CD4-positive, CD25-positive, alpha-beta regulatory T cell (primary cell): ENCODE measurements at regions not wholly inside any gene's neighbourhood (a gene's known extent, or its start where the extent isn't known, plus 50 kb on each side); places are given as distances from the start of the nearest gene placed in this dataset.

Experiments
- ATAC-seq, 2 donors: fragments of 150-1000 bp; cut with Tn5 transposase; one replicate each; pipeline ENCODE4 v1.10.0; 2021; ENCODE audit warnings: low read depth in 2 of 2, moderate number of reproducible peaks in 2 of 2, moderate library complexity in 1 of 2
- DNase-seq, 3 donors: peaks; one replicate each; pipeline versions ENCODE4 v3.0.0 to v3.0.0-alpha.2; 2012 to 2022; ENCODE audit warnings: mixed read lengths in 1 of 3
- H3K27ac ChIP-seq: one replicate; pipeline ENCODE4 v1.7.0; 2013; ENCODE audit warnings: mild to moderate bottlenecking, low read length; ENCODE audit not compliant: insufficient read depth, poor library complexity, severe bottlenecking
- H3K27me3 ChIP-seq: one replicate; pipeline ENCODE4 v1.7.0; 2013; ENCODE audit warnings: low read length; ENCODE audit not compliant: control insufficient read depth, insufficient read depth
- H3K36me3 ChIP-seq: one replicate; pipeline ENCODE4 v1.7.0; 2013; ENCODE audit warnings: mild to moderate bottlenecking, low read length, moderate library complexity; ENCODE audit not compliant: control insufficient read depth, insufficient read depth
- H3K4me1 ChIP-seq: 2 replicates; pipeline ENCODE4 v1.7.0; 2013; ENCODE audit warnings: mild to moderate bottlenecking, low read length; ENCODE audit not compliant: insufficient read depth, control insufficient read depth, poor library complexity, severe bottlenecking
- H3K4me3 ChIP-seq: one replicate; pipeline ENCODE4 v1.7.0; 2013; ENCODE audit warnings: low read depth, mild to moderate bottlenecking, low read length, moderate library complexity
- H3K9me3 ChIP-seq, 2 experiments: 1 replicate in 1 of 2; 2 replicates in 1 of 2; pipeline ENCODE4 v1.7.0; 2013; ENCODE audit warnings: low read length in 2 of 2, mild to moderate bottlenecking in 1 of 2, moderate library complexity in 1 of 2; ENCODE audit not compliant: control insufficient read depth in 2 of 2
- H3K27ac Mint-ChIP-seq, 3 donors: one replicate each; pipeline ENCODE4 v1.8.0; 2020 to 2022; ENCODE audit warnings: mild to moderate bottlenecking in 3 of 3, mixed read lengths in 3 of 3, moderate library complexity in 2 of 3
- H3K27me3 Mint-ChIP-seq: one replicate; pipeline ENCODE4 v1.8.0; 2022; ENCODE audit warnings: mild to moderate bottlenecking, mixed read lengths
- H3K36me3 Mint-ChIP-seq: one replicate; pipeline ENCODE4 v1.8.0; 2020; ENCODE audit warnings: mixed read lengths
- H3K4me1 Mint-ChIP-seq, 4 donors: one replicate each; pipeline ENCODE4 v1.8.0; 2020 to 2022; ENCODE audit warnings: mixed read lengths in 4 of 4, mild to moderate bottlenecking in 1 of 4
- H3K4me3 Mint-ChIP-seq, 4 donors: one replicate each; pipeline ENCODE4 v1.8.0; 2020 to 2022; ENCODE audit warnings: mild to moderate bottlenecking in 4 of 4, mixed read lengths in 4 of 4, moderate library complexity in 3 of 4
- H3K9me3 Mint-ChIP-seq, 7 donors: one replicate each; pipeline ENCODE4 v1.8.0; 2020 to 2022; ENCODE audit warnings: mixed read lengths in 7 of 7, mild to moderate bottlenecking in 3 of 7, moderate library complexity in 2 of 7

DNA sequence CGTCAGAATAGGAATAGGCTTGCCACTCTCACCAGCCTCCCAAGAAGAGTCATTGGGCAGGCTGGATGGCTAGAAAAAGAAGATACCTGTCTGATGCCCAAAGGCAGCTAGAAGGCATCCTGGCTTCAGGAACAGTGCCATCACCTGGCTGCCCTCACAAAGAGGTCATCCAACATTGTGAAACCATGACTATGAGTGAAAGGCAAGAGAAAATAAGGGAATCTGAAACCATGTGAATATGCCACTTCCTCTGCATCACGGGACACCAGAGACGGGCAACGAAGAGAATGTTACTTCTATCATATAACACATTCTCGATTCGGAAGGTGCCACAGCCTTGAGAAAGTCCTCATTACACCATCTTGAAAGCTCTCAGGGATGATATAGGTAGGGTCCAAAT is 182.0 kb downstream of the DAD1 start:
- Mint-ChIP-seq H3K4me1 (no peaks in the 10 kb centered on the region), H3K9me3 (no peaks in the 10 kb centered on the region), H3K36me3 (no peaks in the 10 kb centered on the region), H3K4me3 (no peak overlapping the region), H3K27ac (no peak overlapping the region), H3K27me3 (no peaks in the 10 kb centered on the region)
- H3K4me1 ChIP-seq = no peaks in the 10 kb centered on the region
- DNase-seq (no peak), ATAC-seq (no peak)
- H3K4me3 ChIP-seq = no peak overlapping the region
- H3K27me3 ChIP-seq = no peaks in the 10 kb centered on the region
- no peaks in the 10 kb centered on the region for H3K36me3 ChIP-seq
- no peaks in the 10 kb centered on the region for H3K9me3 ChIP-seq
- no peak overlapping the region for H3K27ac ChIP-seq

DNA sequence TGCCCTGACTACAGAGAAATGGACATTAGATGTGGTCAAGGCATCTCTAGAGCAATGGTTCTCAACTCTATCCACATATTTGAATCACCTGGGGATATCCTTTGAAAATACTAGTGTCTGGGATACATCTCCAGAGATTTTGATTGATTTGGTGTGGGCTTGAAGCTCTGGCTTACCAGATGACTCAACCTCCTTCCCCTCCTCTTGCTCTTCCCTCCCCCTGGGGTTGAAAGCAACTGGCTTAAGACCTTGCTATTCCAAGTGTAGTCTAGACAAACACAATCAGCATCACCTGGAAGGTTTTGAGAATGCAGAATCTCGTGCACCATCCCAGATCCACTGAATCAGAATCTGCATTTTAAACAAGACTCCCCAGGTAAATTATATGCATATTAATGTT is 183.8 kb downstream of the DAD1 start:
- ATAC-seq = no peak
- no peaks in the 10 kb centered on the region for H3K4me1 ChIP-seq
- no peaks in the 10 kb centered on the region for H3K27me3 ChIP-seq
- H3K4me3 ChIP-seq = no peak overlapping the region
- no peaks in the 10 kb centered on the region for H3K4me1 Mint-ChIP-seq
- no peak for DNase-seq
- no peak overlapping the region for H3K27ac ChIP-seq
- H3K9me3 Mint-ChIP-seq = no peaks in the 10 kb centered on the region
- H3K36me3 Mint-ChIP-seq = no peaks in the 10 kb centered on the region
- H3K9me3 ChIP-seq = no peaks in the 10 kb centered on the region
- no peak overlapping the region for H3K4me3 Mint-ChIP-seq
- H3K36me3 ChIP-seq = no peaks in the 10 kb centered on the region
- H3K27me3 Mint-ChIP-seq = no peaks in the 10 kb centered on the region
- no peak overlapping the region for H3K27ac Mint-ChIP-seq

DNA sequence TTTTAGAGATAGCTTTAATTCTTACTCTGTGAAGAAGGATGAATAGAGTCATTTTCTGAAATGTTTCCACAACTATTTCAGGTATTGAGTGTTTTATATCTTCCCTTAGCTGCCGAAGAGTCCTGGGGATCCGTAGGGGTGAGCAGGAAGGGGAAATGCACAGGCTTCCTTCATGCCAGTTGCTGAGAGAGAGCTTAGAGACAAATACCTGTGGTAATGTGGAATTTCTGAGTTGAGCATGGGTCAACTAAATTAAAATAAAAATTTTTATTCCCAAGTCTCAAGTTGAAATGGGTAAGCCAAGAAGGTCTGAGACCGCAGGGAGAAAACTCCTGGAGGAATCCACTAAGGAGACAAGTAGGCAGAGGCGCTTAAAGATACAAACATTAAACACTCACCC is 185.7 kb downstream of the DAD1 start:
- Mint-ChIP-seq H3K4me1 (no peaks in the 10 kb centered on the region), H3K4me3 (no peak overlapping the region), H3K36me3 (no peaks in the 10 kb centered on the region), H3K27me3 (no peaks in the 10 kb centered on the region), H3K9me3 (no peaks in the 10 kb centered on the region), H3K27ac (no peak overlapping the region)
- no peaks in the 10 kb centered on the region for H3K36me3 ChIP-seq
- H3K27me3 ChIP-seq = no peaks in the 10 kb centered on the region
- H3K27ac ChIP-seq = no peak overlapping the region
- ATAC-seq (no peak), DNase-seq (no peak)
- H3K4me1 ChIP-seq = no peaks in the 10 kb centered on the region
- no peak overlapping the region for H3K4me3 ChIP-seq
- H3K9me3 ChIP-seq = no peaks in the 10 kb centered on the region

DNA sequence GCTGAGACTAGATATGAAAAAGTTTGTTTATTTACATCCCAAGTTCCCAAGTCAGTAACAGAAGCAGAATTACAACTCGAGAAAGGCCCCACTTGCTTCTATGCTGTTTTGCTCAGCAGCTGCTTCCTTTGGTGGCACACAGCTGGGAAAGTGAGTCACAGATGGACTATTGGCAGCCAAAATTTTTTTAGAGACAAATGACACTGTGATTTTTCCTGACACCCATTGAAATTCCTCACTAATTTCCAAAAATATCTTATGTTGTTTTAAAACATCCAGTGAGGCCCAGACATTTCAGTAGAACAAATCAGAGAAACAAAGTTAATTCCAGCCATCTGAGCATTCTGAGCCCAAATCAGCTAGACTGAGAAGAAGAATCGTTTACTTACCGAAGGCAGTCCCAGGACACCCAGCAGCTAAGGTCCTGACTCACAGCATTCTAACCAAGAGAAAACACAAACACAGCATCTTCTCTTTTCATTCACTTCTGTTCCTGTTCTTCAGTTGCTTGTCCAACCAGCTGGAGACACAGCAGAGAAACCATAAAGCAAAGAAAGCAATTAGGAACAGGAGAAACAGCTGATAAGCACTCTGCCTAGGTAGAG is 188.3 kb downstream of the DAD1 start:
- H3K9me3 ChIP-seq = no peaks in the 10 kb centered on the region
- no peaks in the 10 kb centered on the region for H3K9me3 Mint-ChIP-seq
- no peak for DNase-seq
- no peaks in the 10 kb centered on the region for H3K4me1 Mint-ChIP-seq
- no peak overlapping the region for H3K27ac Mint-ChIP-seq
- H3K4me3 Mint-ChIP-seq = no peak overlapping the region
- no peak overlapping the region for H3K4me3 ChIP-seq
- H3K4me1 ChIP-seq = no peaks in the 10 kb centered on the region
- no peaks in the 10 kb centered on the region for H3K27me3 Mint-ChIP-seq
- no peaks in the 10 kb centered on the region for H3K36me3 Mint-ChIP-seq
- H3K27ac ChIP-seq = no peak overlapping the region
- no peaks in the 10 kb centered on the region for H3K27me3 ChIP-seq
- no peak for ATAC-seq
- no peaks in the 10 kb centered on the region for H3K36me3 ChIP-seq

DNA sequence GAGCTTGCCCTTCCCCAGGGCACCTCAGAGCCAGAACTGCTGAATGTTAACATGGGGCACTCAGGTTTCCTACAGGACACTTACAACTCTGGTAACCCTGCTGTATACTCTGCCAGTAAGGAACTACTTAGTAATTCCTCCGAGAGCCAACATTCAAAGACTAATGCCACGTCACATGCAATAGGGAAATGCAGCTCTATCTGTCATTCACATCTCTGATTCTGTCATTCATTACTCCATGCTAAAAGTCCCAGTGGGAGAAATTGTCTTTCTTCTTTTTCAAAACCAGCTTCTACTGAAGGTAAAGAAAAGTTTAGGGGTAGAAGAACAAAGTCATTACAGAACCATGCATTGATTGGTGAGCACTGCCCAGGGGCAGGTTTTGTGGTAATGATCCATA is 189.2 kb downstream of the DAD1 start:
- H3K36me3 Mint-ChIP-seq = no peaks in the 10 kb centered on the region
- no peaks in the 10 kb centered on the region for H3K4me1 Mint-ChIP-seq
- no peaks in the 10 kb centered on the region for H3K27me3 Mint-ChIP-seq
- Histone ChIP-seq H3K4me3 (no peak overlapping the region), H3K36me3 (no peaks in the 10 kb centered on the region), H3K9me3 (no peaks in the 10 kb centered on the region), H3K27me3 (no peaks in the 10 kb centered on the region), H3K4me1 (no peaks in the 10 kb centered on the region), H3K27ac (no peak overlapping the region)
- no peaks in the 10 kb centered on the region for H3K9me3 Mint-ChIP-seq
- H3K27ac Mint-ChIP-seq = no peak overlapping the region
- DNase-seq (no peak), ATAC-seq (no peak)
- no peak overlapping the region for H3K4me3 Mint-ChIP-seq

GRCh38 chr14:22397221-22397737 is 191.7 kb downstream of the DAD1 start:
- H3K4me1 Mint-ChIP-seq = no peaks in the 10 kb centered on the region
- Histone ChIP-seq H3K9me3 (no peaks in the 10 kb centered on the region), H3K36me3 (no peaks in the 10 kb centered on the region), H3K4me3 (no peak overlapping the region), H3K27me3 (no peaks in the 10 kb centered on the region), H3K27ac (no peak overlapping the region), H3K4me1 (no peaks in the 10 kb centered on the region)
- ATAC-seq = no peak
- no peaks in the 10 kb centered on the region for H3K36me3 Mint-ChIP-seq
- no peaks in the 10 kb centered on the region for H3K27me3 Mint-ChIP-seq
- DNase-seq = no peak
- H3K4me3 Mint-ChIP-seq = no peak overlapping the region
- no peaks in the 10 kb centered on the region for H3K9me3 Mint-ChIP-seq
- no peak overlapping the region for H3K27ac Mint-ChIP-seq

DNA sequence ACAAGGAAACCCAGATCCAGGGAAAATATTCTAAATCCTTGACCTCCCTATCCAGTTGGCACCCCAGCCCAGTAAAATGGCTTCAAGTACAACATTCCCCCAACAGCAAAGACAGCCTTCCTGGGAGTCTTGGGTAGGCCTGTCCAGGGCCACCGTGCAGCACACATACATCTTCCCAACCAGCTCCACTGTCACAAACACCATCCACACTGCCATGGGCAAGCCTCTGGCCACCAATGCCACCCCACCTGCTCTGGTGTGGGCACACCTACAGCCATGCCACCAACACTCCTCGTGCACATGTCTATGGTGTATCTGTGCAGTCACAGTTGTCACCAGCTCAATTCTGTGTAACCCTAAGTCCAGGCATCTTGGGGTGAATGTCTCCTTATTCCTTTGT is 193.2 kb downstream of the DAD1 start:
- DNase-seq (no peak), ATAC-seq (no peak)
- peaks cover 0 to 2% (median 0%) of the 10 kb centered on the region in 4 donors for H3K4me1 Mint-ChIP-seq

DNA sequence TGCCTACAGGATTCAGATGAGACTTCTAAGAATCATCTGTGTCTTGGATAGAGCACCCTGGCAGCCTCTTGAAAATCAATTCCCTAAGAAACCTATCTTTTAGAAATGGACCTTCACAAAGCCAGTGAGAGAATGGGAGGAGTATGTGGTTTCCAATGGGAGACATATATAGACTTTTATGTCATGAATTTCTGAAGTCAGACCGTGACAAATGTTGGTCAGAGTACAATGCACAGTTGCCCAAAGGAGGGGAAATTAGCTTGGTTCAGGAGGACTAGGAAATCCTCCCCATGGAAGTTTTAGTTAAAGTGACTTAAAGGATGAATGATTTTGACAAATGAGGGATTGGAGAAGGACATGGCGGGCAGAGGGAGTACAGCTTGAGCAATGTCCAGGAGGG is 194.4 kb downstream of the DAD1 start:
- Mint-ChIP-seq H3K4me1 (peaks cover 0 to 2% (median 0%) of the 10 kb centered on the region in 4 donors), H3K27me3 (no peaks in the 10 kb centered on the region), H3K4me3 (no peak overlapping the region), H3K27ac (no peak overlapping the region), H3K36me3 (no peaks in the 10 kb centered on the region), H3K9me3 (no peaks in the 10 kb centered on the region)
- Histone ChIP-seq H3K4me1 (no peaks in the 10 kb centered on the region), H3K27ac (no peak overlapping the region), H3K27me3 (no peaks in the 10 kb centered on the region), H3K36me3 (no peaks in the 10 kb centered on the region), H3K4me3 (no peak overlapping the region), H3K9me3 (no peaks in the 10 kb centered on the region)
- ATAC-seq (no peak), DNase-seq (no peak)

More for the DNA sequence above, 193.2 kb downstream of the DAD1 start:
- H3K4me3 Mint-ChIP-seq = no peak overlapping the region
- Histone ChIP-seq H3K4me1 (no peaks in the 10 kb centered on the region), H3K4me3 (no peak overlapping the region), H3K36me3 (no peaks in the 10 kb centered on the region), H3K9me3 (no peaks in the 10 kb centered on the region), H3K27ac (no peak overlapping the region), H3K27me3 (no peaks in the 10 kb centered on the region)
- H3K36me3 Mint-ChIP-seq = no peaks in the 10 kb centered on the region
- H3K9me3 Mint-ChIP-seq = no peaks in the 10 kb centered on the region
- H3K27ac Mint-ChIP-seq = no peak overlapping the region
- no peaks in the 10 kb centered on the region for H3K27me3 Mint-ChIP-seq
